K562 (cell line): ENCODE measurements at regions not wholly inside any gene's neighbourhood (a gene's known extent, or its start where the extent isn't known, plus 50 kb on each side); places are given as distances from the start of the nearest gene placed in this dataset.

Experiments used
- CEBPB ChIP-seq: fragments of 450-650 bp; IDR thresholded peaks from 2 replicates; pipeline ENCODE4 v1.6.1; 2016; ENCODE audit warnings: missing genetic modification characterization, missing compliant biosample characterization
- GATAD2A ChIP-seq: fragments of 450-650 bp; IDR thresholded peaks from 2 replicates; pipeline ENCODE4 v1.6.1; 2017
- MEF2A ChIP-seq: IDR thresholded peaks from 2 replicates; pipeline ENCODE4 v1.6.1; 2011; ENCODE audit warnings: low read depth, mild to moderate bottlenecking, low read length, moderate library complexity; ENCODE audit not compliant: control insufficient read depth
- MXI1 ChIP-seq: IDR thresholded peaks from 2 replicates; pipeline ENCODE4 v1.6.1; 2011; ENCODE audit warnings: low read depth, mild to moderate bottlenecking, improper control_type of control experiment, low read length
- PHB2 ChIP-seq: fragments of 450-650 bp; IDR thresholded peaks from 2 replicates; pipeline ENCODE4 v1.6.1; 2017; ENCODE audit warnings: low read depth
- POLR2A ChIP-seq: fragments of 450-650 bp; conservative IDR thresholded peaks from 2 replicates; pipeline ENCODE4 v1.6.1; 2016
- TF ChIP-seq, protein P1 (sequence below), 2 experiments: fragments of 450-650 bp; formaldehyde crosslinking in 1 of 2; IDR thresholded peaks; 2 replicates each; pipeline versions ENCODE4 v1.4.0 to v1.6.1; 2014 to 2020; ENCODE audit warnings: mild to moderate bottlenecking in 2 of 2, borderline replicate concordance in 1 of 2, low read depth in 1 of 2

DNA sequence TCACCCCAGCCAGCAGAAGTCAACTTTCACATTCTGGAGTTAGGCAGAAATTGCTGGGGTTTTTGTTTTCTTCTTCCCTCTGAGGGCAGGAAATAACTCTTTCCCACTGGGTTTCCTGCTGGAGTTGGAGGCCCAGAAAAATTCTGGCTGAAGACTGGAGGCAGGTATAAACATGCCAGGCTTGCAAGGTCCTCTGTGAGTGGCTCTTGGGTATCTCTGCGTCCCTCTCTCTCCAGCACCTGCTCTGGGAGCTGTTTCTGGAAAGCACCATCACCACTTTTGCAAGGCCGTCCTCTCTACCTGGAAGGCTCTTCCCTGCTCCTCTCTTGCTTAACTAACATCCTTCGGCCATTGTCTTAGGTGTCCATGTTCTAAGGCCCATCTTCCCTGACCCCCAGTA is 91.0 kb downstream of the MCFD2 start:
- TF ChIP-seq MEF2A (no peak), POLR2A (no peak), PHB2 (no peak), CEBPB (tag) (no peak), MXI1 (no peak), GATAD2A (no peak)
- TF ChIP-seq, protein P1, sequence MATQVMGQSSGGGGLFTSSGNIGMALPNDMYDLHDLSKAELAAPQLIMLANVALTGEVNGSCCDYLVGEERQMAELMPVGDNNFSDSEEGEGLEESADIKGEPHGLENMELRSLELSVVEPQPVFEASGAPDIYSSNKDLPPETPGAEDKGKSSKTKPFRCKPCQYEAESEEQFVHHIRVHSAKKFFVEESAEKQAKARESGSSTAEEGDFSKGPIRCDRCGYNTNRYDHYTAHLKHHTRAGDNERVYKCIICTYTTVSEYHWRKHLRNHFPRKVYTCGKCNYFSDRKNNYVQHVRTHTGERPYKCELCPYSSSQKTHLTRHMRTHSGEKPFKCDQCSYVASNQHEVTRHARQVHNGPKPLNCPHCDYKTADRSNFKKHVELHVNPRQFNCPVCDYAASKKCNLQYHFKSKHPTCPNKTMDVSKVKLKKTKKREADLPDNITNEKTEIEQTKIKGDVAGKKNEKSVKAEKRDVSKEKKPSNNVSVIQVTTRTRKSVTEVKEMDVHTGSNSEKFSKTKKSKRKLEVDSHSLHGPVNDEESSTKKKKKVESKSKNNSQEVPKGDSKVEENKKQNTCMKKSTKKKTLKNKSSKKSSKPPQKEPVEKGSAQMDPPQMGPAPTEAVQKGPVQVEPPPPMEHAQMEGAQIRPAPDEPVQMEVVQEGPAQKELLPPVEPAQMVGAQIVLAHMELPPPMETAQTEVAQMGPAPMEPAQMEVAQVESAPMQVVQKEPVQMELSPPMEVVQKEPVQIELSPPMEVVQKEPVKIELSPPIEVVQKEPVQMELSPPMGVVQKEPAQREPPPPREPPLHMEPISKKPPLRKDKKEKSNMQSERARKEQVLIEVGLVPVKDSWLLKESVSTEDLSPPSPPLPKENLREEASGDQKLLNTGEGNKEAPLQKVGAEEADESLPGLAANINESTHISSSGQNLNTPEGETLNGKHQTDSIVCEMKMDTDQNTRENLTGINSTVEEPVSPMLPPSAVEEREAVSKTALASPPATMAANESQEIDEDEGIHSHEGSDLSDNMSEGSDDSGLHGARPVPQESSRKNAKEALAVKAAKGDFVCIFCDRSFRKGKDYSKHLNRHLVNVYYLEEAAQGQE (IDR thresholded peaks at IDR 0.05; ENCODE audit: borderline replicate concordance) = no peak
- TF ChIP-seq, protein P1 (CRISPR knock-in tag; IDR thresholded peaks at IDR 0.05; ENCODE audit: low read depth) = no peak
